Memory B cell (primary cell): ENCODE measurements at regions not wholly inside any gene's neighbourhood (a gene's known extent, or its start where the extent isn't known, plus 50 kb on each side); places are given as distances from the start of the nearest gene placed in this dataset.
"Not testable (repeated sequence)": the region's sequence is repeated elsewhere in the genome, so short reads cannot be mapped to it uniquely, and the experiment has no call there.

Experiments used
- ATAC-seq: fragments of 150-1000 bp; cut with Tn5 transposase; 2 replicates; pipeline ENCODE4 v1.10.0; 2021; ENCODE audit warnings: low read depth, mild to moderate bottlenecking, moderate library complexity
- DNase-seq, 2 donors: peaks; one replicate each; pipeline ENCODE4 v3.0.0; 2022; ENCODE audit warnings: low spot score in 2 of 2
- H3K27ac Mint-ChIP-seq: one replicate; pipeline ENCODE4 v1.8.0; 2022; ENCODE audit warnings: mild to moderate bottlenecking, moderate library complexity, mixed read lengths
- H3K27me3 Mint-ChIP-seq: one replicate; pipeline ENCODE4 v1.8.0; 2022; ENCODE audit warnings: mixed read lengths
- H3K36me3 Mint-ChIP-seq: one replicate; pipeline ENCODE4 v1.8.0; 2022; ENCODE audit warnings: mild to moderate bottlenecking, mixed read lengths
- H3K4me1 Mint-ChIP-seq: one replicate; pipeline ENCODE4 v1.8.0; 2022; ENCODE audit warnings: mixed read lengths
- H3K4me3 Mint-ChIP-seq: one replicate; pipeline ENCODE4 v1.8.0; 2022; ENCODE audit warnings: mild to moderate bottlenecking, moderate library complexity, mixed read lengths
- H3K9me3 Mint-ChIP-seq: one replicate; pipeline ENCODE4 v1.8.0; 2022; ENCODE audit warnings: mixed read lengths

DNA sequence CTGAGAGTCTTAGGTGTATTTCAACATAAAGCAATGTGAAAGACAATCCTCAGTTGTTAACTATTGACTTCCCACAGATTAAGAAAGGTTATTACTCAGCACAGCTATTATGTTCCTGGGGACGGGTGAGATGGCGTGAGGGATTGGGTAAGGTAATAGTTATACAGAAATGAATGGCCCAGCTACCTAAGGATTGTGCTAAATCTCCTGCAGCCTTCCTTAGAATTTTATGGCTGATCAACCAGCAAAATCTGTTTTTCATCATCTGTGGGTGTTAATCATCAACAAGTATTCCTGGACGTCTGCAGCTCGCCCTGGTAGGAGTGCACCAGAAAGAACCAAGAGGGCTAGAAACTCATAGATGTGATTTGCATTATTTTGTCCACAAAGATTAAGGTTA, 146.0 kb upstream of the IVNS1ABP start:
- no peak overlapping the region for H3K27ac Mint-ChIP-seq
- no peaks in the 10 kb centered on the region for H3K4me1 Mint-ChIP-seq
- DNase-seq (no peak), ATAC-seq (no peak)
- H3K4me3 Mint-ChIP-seq, result no peak overlapping the region
- H3K36me3 Mint-ChIP-seq, result no peaks in the 10 kb centered on the region
- H3K27me3 Mint-ChIP-seq, result no peaks in the 10 kb centered on the region
- H3K9me3 Mint-ChIP-seq, result no peaks in the 10 kb centered on the region

GRCh38 chr1:185460723-185461122, 143.7 kb upstream of the IVNS1ABP start:
- DNase-seq, H3K36me3 Mint-ChIP-seq, H3K9me3 Mint-ChIP-seq, H3K27ac Mint-ChIP-seq, H3K4me3 Mint-ChIP-seq, H3K27me3 Mint-ChIP-seq, H3K4me1 Mint-ChIP-seq, ATAC-seq: not testable (repeated sequence)

DNA sequence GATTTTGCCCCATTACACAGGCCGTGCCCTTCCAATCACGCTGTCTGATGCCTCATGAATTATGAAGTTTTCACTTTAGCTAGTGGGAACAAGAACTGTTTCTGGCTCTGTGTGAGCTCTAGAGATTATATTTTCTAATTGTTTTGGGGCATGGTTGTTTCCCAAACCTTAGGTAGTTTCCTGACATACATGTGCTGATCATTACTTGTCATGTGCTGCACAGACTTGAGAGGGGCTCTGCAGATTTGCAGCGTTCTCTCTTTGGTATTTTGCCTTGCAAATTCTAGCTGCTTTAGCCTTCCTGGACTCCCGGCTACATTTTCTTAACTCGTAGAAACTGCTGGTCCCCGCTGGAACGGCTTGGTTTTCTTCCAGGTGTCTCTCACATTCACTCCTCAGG, 142.1 kb upstream of the IVNS1ABP start:
- Mint-ChIP-seq H3K9me3 (no peaks in the 10 kb centered on the region), H3K4me3 (no peak overlapping the region), H3K27me3 (no peaks in the 10 kb centered on the region), H3K36me3 (no peaks in the 10 kb centered on the region), H3K4me1 (no peaks in the 10 kb centered on the region), H3K27ac (no peak overlapping the region)
- ATAC-seq (no peak), DNase-seq (no peak)

- H3K4me1 Mint-ChIP-seq, result no peaks in the 10 kb centered on the region
- no peaks in the 10 kb centered on the region for H3K9me3 Mint-ChIP-seq
- no peak overlapping the region for H3K4me3 Mint-ChIP-seq
- ATAC-seq (no peak), DNase-seq (no peak)
- no peak overlapping the region for H3K27ac Mint-ChIP-seq
- no peaks in the 10 kb centered on the region for H3K36me3 Mint-ChIP-seq
- H3K27me3 Mint-ChIP-seq, result no peaks in the 10 kb centered on the region
These were observed 141.6 kb upstream of the IVNS1ABP start for GRCh38 chr1:185458670-185459069.

DNA sequence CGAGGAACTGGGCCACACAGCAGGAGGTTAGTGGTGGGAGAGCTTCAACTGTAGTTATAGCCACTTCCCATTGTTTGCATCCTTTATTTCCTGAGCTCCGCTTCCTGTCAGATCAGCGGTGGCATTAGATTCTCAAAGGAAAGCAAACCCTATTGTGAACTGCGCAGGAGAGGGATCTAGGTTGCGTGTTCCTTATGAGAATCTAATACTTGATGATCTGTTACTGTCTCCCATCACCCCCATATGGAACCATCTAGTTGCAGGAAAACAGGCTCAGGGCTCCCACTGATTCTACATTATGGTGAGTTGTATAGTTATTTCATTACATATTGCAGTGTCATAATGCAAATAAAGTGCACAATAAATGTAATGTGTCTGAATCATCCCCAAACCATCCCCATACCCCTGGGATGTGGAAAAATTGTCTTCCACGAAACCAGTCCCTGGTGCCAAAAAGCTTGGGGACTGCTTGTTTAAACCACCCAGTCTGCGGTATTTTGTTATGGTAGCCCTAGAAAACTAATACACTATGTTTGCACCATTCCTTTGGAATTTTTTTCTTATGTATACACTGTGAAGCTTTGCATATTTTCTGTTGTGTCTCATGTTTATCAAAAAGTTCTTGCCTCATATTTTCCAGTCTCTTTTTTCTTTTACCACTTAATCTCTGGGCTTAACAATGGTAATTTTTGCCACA, 136.6 kb upstream of the IVNS1ABP start:
- Mint-ChIP-seq H3K4me1 (no peaks in the 10 kb centered on the region), H3K9me3 (no peaks in the 10 kb centered on the region), H3K27ac (no peak overlapping the region), H3K36me3 (no peaks in the 10 kb centered on the region), H3K4me3 (no peak overlapping the region), H3K27me3 (no peaks in the 10 kb centered on the region)
- ATAC-seq, result no peak
- DNase-seq, result no peak

GRCh38 chr1:185450917-185451316, 133.9 kb upstream of the IVNS1ABP start:
- no peak for ATAC-seq
- Mint-ChIP-seq H3K9me3 (no peaks in the 10 kb centered on the region), H3K4me1 (no peaks in the 10 kb centered on the region), H3K27me3 (no peaks in the 10 kb centered on the region), H3K36me3 (no peaks in the 10 kb centered on the region), H3K4me3 (no peak overlapping the region), H3K27ac (no peak overlapping the region)
- no peak for DNase-seq

- Mint-ChIP-seq H3K9me3 (no peaks in the 10 kb centered on the region), H3K4me1 (no peaks in the 10 kb centered on the region), H3K27me3 (no peaks in the 10 kb centered on the region), H3K36me3 (no peaks in the 10 kb centered on the region), H3K4me3 (no peak overlapping the region), H3K27ac (no peak overlapping the region)
- DNase-seq, result no peak
- ATAC-seq, result no peak
These were observed 133.2 kb upstream of the IVNS1ABP start for GRCh38 chr1:185450060-185450788.

DNA sequence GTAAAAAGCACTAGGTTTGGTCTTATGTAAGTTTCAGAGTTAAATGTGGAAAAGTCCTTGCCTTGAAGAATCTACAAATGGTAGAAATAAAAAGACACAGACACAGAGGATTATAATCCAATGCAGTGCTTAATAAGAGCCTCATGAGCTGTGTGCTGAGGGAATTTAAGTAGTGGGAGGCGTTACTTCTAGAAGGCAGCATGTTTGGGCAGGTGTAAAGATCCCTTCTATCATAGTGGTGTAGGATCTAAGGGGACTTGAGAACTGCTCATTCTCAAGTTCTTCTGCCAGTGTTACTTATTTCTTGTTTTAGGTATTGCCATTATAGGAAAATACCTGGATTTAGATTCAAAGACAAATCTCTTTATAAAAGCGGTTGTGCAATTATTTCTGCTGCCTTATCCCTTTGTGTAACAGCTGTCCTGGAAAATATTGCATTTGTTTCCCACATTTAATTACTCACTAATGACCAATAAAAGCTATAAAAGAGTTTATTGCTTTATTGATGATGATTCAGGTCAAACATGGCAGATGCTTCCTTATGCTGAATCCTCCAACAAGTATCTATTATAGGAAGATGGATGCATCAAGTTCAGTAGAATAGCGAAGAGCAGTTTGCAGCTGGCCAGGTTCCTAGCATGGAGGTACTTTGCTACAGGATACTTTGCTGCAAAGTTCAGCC, 132.5 kb upstream of the IVNS1ABP start:
- ATAC-seq (no peak), DNase-seq (no peak)
- no peak overlapping the region for H3K27ac Mint-ChIP-seq
- no peaks in the 10 kb centered on the region for H3K36me3 Mint-ChIP-seq
- H3K4me1 Mint-ChIP-seq, result no peaks in the 10 kb centered on the region
- no peaks in the 10 kb centered on the region for H3K27me3 Mint-ChIP-seq
- no peaks in the 10 kb centered on the region for H3K9me3 Mint-ChIP-seq
- no peak overlapping the region for H3K4me3 Mint-ChIP-seq

- no peak for ATAC-seq
- Mint-ChIP-seq H3K4me1 (no peaks in the 10 kb centered on the region), H3K9me3 (no peaks in the 10 kb centered on the region), H3K27me3 (no peaks in the 10 kb centered on the region), H3K4me3 (no peak overlapping the region), H3K27ac (no peak overlapping the region), H3K36me3 (no peaks in the 10 kb centered on the region)
- DNase-seq, result no peak
These were observed 131.6 kb upstream of the IVNS1ABP start for GRCh38 chr1:185448591-185449186.

DNA sequence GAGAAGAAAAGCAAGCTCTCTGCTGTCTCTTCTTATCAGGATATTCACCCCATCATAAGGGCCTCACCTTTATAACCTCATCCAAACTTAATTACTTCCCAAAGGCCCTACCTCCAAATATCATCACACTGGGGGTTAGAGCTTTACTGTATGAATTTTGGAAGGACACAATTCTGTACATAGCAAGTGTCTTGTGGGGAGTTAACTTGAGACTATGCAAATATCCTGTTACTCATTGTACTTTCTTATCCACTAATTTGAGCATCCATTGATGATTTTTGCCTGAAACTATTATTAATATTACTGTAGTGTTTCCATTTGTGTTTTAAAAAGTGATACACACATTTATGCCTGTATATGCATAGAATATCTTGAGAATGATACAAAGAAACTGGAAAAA, 129.1 kb upstream of the IVNS1ABP start:
- H3K36me3 Mint-ChIP-seq, result no peaks in the 10 kb centered on the region
- no peaks in the 10 kb centered on the region for H3K4me1 Mint-ChIP-seq
- H3K4me3 Mint-ChIP-seq, result no peak overlapping the region
- no peak overlapping the region for H3K27ac Mint-ChIP-seq
- H3K9me3 Mint-ChIP-seq, result no peaks in the 10 kb centered on the region
- no peaks in the 10 kb centered on the region for H3K27me3 Mint-ChIP-seq
- ATAC-seq (no peak), DNase-seq (no peak)

GRCh38 chr1:185445594-185445993, 128.6 kb upstream of the IVNS1ABP start:
- Mint-ChIP-seq H3K4me1 (no peaks in the 10 kb centered on the region), H3K36me3 (no peaks in the 10 kb centered on the region), H3K4me3 (no peak overlapping the region), H3K27ac (no peak overlapping the region), H3K27me3 (no peaks in the 10 kb centered on the region), H3K9me3 (no peaks in the 10 kb centered on the region)
- no peak for DNase-seq
- no peak for ATAC-seq

- Mint-ChIP-seq H3K4me1 (no peaks in the 10 kb centered on the region), H3K36me3 (no peaks in the 10 kb centered on the region), H3K4me3 (no peak overlapping the region), H3K27ac (no peak overlapping the region), H3K27me3 (no peaks in the 10 kb centered on the region), H3K9me3 (no peaks in the 10 kb centered on the region)
- DNase-seq, result no peak
- ATAC-seq, result no peak
These were observed 127.6 kb upstream of the IVNS1ABP start for GRCh38 chr1:185444676-185445075.

DNA sequence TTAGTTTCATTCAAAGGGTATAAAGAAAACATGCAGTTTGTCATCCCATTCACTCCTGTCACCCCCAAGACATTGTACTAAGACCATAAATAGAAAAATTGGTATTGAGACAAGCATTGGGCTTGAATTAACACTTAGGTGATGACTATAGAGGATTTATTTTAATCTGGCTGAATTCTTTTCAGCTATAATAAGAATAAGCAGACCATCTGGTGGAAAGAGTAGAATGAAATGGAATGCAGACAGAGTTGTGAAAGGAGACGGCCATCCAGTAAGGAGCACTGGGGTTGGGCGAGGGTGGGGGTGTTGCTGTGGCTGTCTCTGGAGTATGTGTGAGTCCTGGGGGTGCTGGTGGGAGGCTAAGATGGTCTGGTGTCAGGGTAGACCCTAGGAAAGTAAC, 125.0 kb upstream of the IVNS1ABP start:
- H3K4me3 Mint-ChIP-seq, result no peak overlapping the region
- H3K27ac Mint-ChIP-seq, result no peak overlapping the region
- no peaks in the 10 kb centered on the region for H3K4me1 Mint-ChIP-seq
- no peaks in the 10 kb centered on the region for H3K9me3 Mint-ChIP-seq
- no peaks in the 10 kb centered on the region for H3K27me3 Mint-ChIP-seq
- ATAC-seq (no peak), DNase-seq (no peak)
- H3K36me3 Mint-ChIP-seq, result no peaks in the 10 kb centered on the region

- H3K4me1 Mint-ChIP-seq, result no peaks in the 10 kb centered on the region
- ATAC-seq (no peak), DNase-seq (no peak)
- H3K9me3 Mint-ChIP-seq, result no peaks in the 10 kb centered on the region
- H3K36me3 Mint-ChIP-seq, result no peaks in the 10 kb centered on the region
- no peak overlapping the region for H3K4me3 Mint-ChIP-seq
- no peak overlapping the region for H3K27ac Mint-ChIP-seq
- H3K27me3 Mint-ChIP-seq, result no peaks in the 10 kb centered on the region
These were observed 124.6 kb upstream of the IVNS1ABP start for GRCh38 chr1:185441605-185442004.
